GM19324 (cell line): ENCODE measurements at regions not wholly inside any gene's neighbourhood (a gene's known extent, or its start where the extent isn't known, plus 50 kb on each side); places are given as distances from the start of the nearest gene placed in this dataset.
"Not testable (repeated sequence)": the region's sequence is repeated elsewhere in the genome, so short reads cannot be mapped to it uniquely, and the experiment has no call there.

ENCODE experiments used
- ATAC-seq: cut with Tn5 transposase; IDR thresholded peaks from one replicate; pipeline ENCODE4 v1.9.1; 2021; ENCODE audit warnings: mild to moderate bottlenecking, moderate library complexity; ENCODE audit not compliant: unreplicated experiment, low FRiP score

DNA sequence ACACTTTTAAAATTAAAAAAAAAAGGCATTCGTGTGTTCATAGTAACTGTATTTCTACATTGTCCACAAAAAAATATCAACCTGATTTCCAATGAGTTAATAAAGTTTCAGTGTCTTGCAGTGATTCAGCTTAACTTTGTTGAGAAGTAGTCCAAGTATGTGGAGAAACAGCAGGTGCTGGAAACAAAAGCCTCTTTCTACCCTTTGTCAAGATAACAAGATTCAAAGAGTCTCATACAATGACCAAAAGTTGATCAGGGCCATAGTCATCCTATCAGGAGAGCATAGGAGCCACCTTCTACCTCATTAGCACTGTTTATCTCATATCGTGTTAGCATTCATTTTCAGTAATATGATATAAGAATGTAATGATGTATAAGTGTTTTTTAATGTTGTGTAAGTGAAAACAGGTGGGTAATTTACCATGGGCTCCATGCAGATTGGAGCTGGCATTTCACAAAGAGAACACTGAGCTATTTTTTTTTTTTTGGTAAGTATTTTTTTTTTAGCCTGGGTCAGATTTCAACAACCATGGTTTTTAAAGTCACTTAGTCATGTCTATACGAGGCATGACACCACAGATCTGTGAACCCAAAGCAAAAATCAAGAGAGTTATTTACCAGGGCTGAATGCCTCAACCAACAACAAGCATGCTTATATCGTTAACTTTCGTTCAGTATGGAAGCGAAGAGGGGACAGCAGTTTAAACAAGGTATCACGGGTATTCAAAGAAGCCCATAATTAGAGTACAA, 165.0 kb upstream of the ZNF521 start:
- ATAC-seq: no peak

GRCh38 chr18:25516121-25516520, 164.2 kb upstream of the ZNF521 start:
- ATAC-seq: no peak

GRCh38 chr18:25510096-25510495, 158.1 kb upstream of the ZNF521 start:
- ATAC-seq: no peak

DNA sequence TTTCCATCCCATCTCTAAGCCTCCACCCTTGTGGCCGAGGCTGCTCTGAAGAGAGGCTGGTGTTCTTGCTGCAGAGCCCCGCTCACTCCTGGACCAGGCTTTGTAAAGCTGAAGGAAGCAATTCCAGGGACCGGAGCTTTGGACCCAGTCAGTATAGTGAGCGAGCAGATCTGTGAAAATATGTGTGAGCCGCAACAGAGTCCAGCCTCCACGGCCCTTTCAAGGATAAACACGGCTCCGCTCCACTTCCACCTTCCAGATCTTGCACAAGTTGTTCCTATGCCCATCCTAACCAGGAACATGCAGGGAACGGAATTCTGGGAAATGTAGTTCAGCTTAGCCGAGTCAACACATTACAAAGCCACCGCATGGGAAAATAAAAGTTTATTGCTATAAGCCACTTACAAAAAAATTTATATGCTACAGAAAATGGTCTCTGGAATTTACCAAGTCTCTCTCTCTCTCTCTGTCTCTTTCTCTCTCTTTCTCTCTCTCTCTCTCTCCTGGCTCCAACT, 151.7 kb upstream of the ZNF521 start:
- no peak for ATAC-seq

DNA sequence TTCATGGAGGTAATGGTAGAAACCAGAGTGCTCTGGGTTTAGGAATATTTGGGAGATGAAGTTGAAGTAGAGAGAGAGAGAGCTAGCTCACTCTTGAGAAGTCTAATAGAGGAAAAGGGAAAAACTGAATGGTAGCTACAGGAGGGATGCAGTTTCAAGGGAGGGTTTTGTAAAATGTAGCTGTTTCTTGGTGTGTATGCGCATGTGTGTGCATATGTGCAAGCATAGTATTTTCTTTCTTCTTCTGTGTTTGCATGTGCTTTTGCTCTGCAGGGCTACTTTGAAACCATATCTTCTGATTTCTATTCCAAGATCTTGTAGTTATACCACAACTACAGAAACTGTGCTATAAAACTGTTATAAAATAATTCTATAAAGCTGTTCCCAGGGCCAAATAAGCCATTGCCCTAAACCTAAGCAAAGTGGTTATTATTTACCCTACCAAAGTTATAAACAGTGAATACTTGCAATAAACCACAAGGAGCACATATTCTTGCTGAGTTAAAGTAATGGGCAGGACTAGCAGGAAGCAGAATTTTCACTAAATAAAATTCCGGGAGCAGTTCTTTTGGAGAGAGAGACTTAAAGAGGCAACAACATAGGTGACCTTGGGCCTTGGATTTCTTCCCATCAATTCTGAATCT, 145.3 kb upstream of the ZNF521 start:
- ATAC-seq: no peak

DNA sequence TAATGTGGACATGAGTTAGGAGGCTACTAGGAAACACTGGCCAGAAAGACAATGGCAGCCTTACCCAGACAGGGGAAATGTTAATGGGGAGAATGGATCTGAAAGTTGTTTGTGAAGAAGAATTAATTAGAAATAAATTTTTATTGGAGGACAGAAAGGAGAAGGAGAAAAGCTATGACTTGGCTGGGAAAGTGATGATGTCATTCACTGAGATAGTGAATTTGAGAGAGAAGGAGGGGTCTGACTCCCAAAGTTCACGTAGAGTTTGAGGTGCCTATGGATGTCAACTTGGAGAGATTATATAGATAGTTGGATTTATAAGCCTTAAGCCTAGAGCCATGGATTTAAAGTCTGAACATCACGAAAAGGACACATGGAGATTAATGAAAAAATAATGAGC, 144.6 kb upstream of the ZNF521 start:
- no peak for ATAC-seq

DNA sequence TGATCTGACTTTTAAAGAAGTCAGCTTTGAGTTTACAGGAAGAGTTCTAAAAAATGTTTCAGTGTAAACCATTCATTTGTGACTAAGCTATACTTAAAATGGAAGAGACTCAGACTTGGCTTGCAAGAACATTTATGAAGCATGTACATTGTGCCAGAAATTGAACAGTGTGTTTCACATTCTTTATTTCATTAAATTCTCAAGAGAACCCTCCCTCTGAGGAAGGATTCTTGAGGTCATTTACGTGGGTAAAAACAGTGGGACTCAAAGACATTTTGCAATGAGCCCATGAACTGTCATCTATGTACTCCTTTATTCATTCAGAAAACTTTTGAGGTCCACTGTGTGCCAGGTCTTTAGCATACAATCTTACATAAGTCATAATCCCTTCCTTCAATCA, 143.6 kb upstream of the ZNF521 start:
- ATAC-seq: no peak

DNA sequence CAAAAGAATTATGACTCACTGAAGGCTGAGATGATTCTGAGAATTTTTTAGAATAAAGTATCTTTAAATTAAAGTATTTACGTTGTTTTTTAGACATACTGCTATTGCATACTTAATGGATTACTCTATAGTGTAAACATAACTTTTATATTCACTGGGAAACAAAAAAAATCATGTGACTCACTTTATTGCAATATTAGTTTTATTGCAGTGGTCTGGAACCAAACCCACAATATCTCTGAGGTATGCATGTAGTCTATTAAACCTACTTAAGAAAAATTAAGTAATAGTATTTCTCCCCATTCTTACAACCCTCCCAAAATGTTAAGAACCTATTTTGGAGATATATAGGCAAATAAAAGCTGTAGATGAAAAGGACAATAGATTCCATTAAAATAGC, 142.9 kb upstream of the ZNF521 start:
- no peak for ATAC-seq

DNA sequence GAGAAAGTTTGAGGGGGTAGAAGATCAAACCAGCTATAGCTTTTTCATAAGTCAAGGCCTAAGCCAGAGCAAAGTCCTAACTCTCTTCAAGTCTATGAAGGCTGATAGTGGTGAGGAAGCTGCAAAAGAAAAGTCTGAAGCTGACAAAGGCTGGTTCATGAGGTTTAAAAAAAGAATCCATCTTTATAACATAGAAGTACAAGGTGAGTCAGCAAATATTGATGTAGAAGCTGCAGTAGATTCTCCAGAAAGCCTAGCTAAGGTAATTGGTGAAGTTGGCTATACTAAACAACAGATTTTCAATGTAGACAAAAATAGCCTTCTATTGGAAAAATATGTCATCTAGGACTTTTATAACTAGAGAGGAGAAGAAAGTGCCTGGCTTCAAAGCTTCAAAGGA, 141.4 kb upstream of the ZNF521 start:
- no peak for ATAC-seq

GRCh38 chr18:25490316-25490715, 138.3 kb upstream of the ZNF521 start:
- no peak for ATAC-seq

- ATAC-seq: no peak
These were observed 121.0 kb upstream of the ZNF521 start for GRCh38 chr18:25473008-25473407.

GRCh38 chr18:25470756-25471524, 119.0 kb upstream of the ZNF521 start:
- ATAC-seq: not testable (repeated sequence)

GRCh38 chr18:25470062-25470461, 118.1 kb upstream of the ZNF521 start:
- ATAC-seq: no peak

DNA sequence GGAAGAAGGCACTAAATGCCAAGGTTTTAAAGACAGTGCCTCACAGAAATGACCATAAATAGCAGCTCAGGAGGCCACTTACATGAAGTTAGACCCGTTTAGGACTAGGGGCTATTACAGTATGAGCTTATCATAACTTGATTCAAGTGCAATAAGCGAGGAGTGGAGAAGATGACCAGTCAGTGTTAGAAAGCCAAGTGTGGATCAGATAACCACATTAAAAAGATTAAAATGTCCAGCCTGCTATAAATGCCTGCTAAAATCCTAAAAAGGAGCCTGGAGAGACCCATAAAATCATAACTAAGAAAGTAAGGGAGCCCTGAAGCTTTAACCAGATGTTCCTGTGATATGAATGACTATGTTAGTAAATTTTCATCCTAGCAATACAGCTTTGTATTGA, 117.5 kb upstream of the ZNF521 start:
- ATAC-seq: no peak

GRCh38 chr18:25467226-25467987, 115.4 kb upstream of the ZNF521 start:
- no peak for ATAC-seq

GRCh38 chr18:25465152-25465732, 113.3 kb upstream of the ZNF521 start:
- no peak for ATAC-seq

DNA sequence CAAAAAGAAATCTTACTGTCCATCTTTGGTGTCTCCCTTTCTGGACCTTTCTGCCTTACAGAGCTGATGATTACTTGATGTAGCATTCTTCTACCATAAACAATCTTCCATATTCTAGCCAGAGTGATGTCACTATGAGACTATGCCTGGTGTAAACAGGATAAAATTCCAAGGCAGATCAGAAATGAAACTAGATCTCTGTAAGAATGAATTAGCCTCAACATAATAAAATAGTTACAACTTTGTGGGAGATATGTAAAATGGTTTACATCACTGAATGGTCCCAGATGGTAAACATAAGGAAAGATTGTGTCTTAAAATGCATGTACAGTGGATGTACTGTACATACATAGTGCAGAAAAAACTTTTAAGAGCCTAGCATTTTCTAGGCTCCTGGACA, 112.3 kb upstream of the ZNF521 start:
- ATAC-seq: no peak

DNA sequence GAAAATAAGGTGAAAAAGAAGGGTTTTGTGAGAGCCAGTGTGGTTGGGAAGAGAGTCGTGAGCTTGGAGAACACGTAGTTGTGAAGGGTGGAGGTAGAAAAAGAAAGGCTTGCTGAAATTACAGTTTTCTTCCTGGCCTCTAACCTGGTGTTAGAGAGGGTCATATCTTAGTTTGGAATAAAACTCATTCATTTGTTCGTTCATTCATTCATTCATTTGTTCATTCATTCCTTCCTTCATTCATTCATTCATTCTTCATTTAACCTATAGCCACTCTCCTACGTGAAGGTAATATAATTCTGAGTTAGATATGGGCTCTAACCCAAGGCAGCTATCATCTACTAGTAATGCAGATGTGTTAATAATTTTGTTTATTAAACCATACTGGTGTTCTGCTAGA, 111.8 kb upstream of the ZNF521 start:
- ATAC-seq: no peak

- no peak for ATAC-seq
These were observed 107.8 kb upstream of the ZNF521 start for GRCh38 chr18:25459814-25460213.

GRCh38 chr18:25457601-25458000, 105.6 kb upstream of the ZNF521 start:
- ATAC-seq: no peak
